ENCODE measurements at regions not wholly inside any gene's neighbourhood (a gene's known extent, or its start where the extent isn't known, plus 50 kb on each side); places are given as distances from the start of the nearest gene placed in this dataset.
"Not testable (repeated sequence)": the region's sequence is repeated elsewhere in the genome, so short reads cannot be mapped to it uniquely, and the experiment has no call there.

- no peaks in the 10 kb centered on the region for H3K27me3 ChIP-seq
- no peaks in the 10 kb centered on the region for H3K9me3 ChIP-seq
- H3K27ac ChIP-seq: no peak overlapping the region
- intact Hi-C loops (cut with DNase I): no loop called here
- no peaks in the 10 kb centered on the region for H3K36me3 ChIP-seq
- H3K4me3 ChIP-seq: no peak overlapping the region
- DNase-seq (ENCODE audit: low spot score in 2 of 2): no peak
- no peak for TF ChIP-seq CTCF (IDR thresholded peaks at IDR 0.05)
- no peaks in the 10 kb centered on the region for H3K4me1 ChIP-seq
These were observed 153.3 kb downstream of the PTPRU start for GRCh38 chr1:29389533-29390041.

- Histone ChIP-seq H3K9me3 (no peaks in the 10 kb centered on the region), H3K27ac (no peak overlapping the region), H3K27me3 (no peaks in the 10 kb centered on the region), H3K36me3 (no peaks in the 10 kb centered on the region), H3K4me1 (no peaks in the 10 kb centered on the region), H3K4me3 (no peak overlapping the region)
- no peak for DNase-seq (ENCODE audit: low spot score in 2 of 2)
- intact Hi-C loops (cut with DNase I): no loop called here
- TF ChIP-seq CTCF (IDR thresholded peaks at IDR 0.05): no peak
These were observed 152.6 kb downstream of the PTPRU start for GRCh38 chr1:29388884-29389283.

- H3K9me3 ChIP-seq: no peaks in the 10 kb centered on the region
- no peak for TF ChIP-seq CTCF (IDR thresholded peaks at IDR 0.05)
These were observed 151.8 kb downstream of the PTPRU start for GRCh38 chr1:29388170-29388569.

GRCh38 chr1:29387210-29387609 is 150.9 kb downstream of the PTPRU start:
- H3K36me3 ChIP-seq: no peaks in the 10 kb centered on the region
- no peak overlapping the region for H3K27ac ChIP-seq
- H3K27me3 ChIP-seq: no peaks in the 10 kb centered on the region
- intact Hi-C loops (cut with DNase I): no loop called here
- no peak for DNase-seq (ENCODE audit: low spot score in 2 of 2)
- no peaks in the 10 kb centered on the region for H3K9me3 ChIP-seq
- TF ChIP-seq CTCF (IDR thresholded peaks at IDR 0.05): no peak
- H3K4me3 ChIP-seq: no peak overlapping the region
- H3K4me1 ChIP-seq: no peaks in the 10 kb centered on the region

More at GRCh38 chr1:29388170-29388569, 151.8 kb downstream of the PTPRU start:
- Histone ChIP-seq H3K27ac (no peak overlapping the region), H3K36me3 (no peaks in the 10 kb centered on the region), H3K4me3 (no peak overlapping the region), H3K27me3 (no peaks in the 10 kb centered on the region), H3K4me1 (no peaks in the 10 kb centered on the region)
- intact Hi-C loops (cut with DNase I): no loop called here
- no peak for DNase-seq (ENCODE audit: low spot score in 2 of 2)

- H3K4me3 ChIP-seq; H3K27me3 ChIP-seq; intact Hi-C loops (cut with DNase I); H3K9me3 ChIP-seq; H3K27ac ChIP-seq; DNase-seq (ENCODE audit: low spot score in 2 of 2); H3K4me1 ChIP-seq; H3K36me3 ChIP-seq: not testable (repeated sequence)
These were observed 150.1 kb downstream of the PTPRU start for GRCh38 chr1:29386453-29386852.

GRCh38 chr1:29385966-29386365 is 149.6 kb downstream of the PTPRU start:
- Histone ChIP-seq H3K27ac (no peak overlapping the region), H3K27me3 (no peaks in the 10 kb centered on the region), H3K9me3 (no peaks in the 10 kb centered on the region), H3K4me3 (no peak overlapping the region), H3K36me3 (no peaks in the 10 kb centered on the region), H3K4me1 (no peaks in the 10 kb centered on the region)
- DNase-seq (ENCODE audit: low spot score in 2 of 2): no peak
- intact Hi-C loops (cut with DNase I): no loop called here
- no peak for TF ChIP-seq CTCF (IDR thresholded peaks at IDR 0.05)
